ENCODE measurements at regions not wholly inside any gene's neighbourhood (a gene's known extent, or its start where the extent isn't known, plus 50 kb on each side); places are given as distances from the start of the nearest gene placed in this dataset.

DNA sequence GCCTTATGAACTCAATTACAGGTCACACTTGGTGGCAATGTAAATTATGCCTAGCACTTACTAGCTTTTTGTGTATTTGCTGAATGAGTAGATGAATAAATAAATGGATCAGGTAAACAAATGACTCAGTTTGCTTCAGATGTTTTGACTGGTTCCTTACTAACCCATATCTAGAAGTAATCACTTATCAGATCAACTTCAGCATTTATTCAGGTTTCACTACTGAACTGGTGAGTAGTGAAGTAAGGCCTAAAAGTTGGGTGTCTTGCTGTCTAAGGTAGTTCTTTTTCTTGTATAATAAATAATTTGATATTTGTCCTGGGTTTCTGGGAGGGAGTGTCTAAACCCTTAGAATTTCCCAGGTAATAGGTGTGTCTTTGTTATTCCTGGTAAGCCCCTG, 205.0 kb downstream of the UXS1 start:
- H3K4me3 ChIP-seq (replicated peaks; ENCODE audit: insufficient read depth, low read length), result no peak overlapping the region
- H3K27me3 ChIP-seq (ENCODE audit: insufficient read depth, poor library complexity, severe bottlenecking), result no peaks in the 10 kb centered on the region
- TF ChIP-seq POLR2AphosphoS5 (IDR thresholded peaks at IDR 0.05; ENCODE audit: low read depth), result no peak
- TF ChIP-seq, protein P1, sequence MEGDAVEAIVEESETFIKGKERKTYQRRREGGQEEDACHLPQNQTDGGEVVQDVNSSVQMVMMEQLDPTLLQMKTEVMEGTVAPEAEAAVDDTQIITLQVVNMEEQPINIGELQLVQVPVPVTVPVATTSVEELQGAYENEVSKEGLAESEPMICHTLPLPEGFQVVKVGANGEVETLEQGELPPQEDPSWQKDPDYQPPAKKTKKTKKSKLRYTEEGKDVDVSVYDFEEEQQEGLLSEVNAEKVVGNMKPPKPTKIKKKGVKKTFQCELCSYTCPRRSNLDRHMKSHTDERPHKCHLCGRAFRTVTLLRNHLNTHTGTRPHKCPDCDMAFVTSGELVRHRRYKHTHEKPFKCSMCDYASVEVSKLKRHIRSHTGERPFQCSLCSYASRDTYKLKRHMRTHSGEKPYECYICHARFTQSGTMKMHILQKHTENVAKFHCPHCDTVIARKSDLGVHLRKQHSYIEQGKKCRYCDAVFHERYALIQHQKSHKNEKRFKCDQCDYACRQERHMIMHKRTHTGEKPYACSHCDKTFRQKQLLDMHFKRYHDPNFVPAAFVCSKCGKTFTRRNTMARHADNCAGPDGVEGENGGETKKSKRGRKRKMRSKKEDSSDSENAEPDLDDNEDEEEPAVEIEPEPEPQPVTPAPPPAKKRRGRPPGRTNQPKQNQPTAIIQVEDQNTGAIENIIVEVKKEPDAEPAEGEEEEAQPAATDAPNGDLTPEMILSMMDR (IDR thresholded peaks at IDR 0.05; ENCODE audit: insufficient read depth, low read length), result no peak
- no peak overlapping the region for H3K27ac ChIP-seq (replicated peaks)
- no peak for DNase-seq (ENCODE audit: low read depth in 1 of 2, low spot score in 1 of 2)

DNA sequence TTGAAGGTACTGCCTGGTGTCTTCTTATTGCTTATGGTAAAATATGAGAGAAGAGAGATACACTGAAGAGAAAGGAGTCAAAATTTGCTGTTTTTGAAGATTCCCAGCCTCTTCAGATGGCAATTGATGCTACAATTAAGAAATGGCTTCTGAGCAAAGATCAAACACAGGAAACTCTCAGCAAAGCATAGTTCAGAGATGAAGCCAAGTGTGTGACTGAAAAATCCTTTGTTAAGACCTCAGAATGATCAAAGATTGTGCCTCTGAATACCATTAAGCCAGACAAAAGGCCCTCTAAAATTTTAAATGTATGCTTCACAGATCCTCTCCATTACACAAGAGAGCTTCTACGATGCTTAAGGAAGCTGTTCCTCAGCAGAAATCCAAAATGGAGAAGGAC, 216.3 kb downstream of the UXS1 start:
- Histone ChIP-seq H3K4me3 (replicated peaks; ENCODE audit: insufficient read depth, low read length) (no peak overlapping the region), H3K27ac (replicated peaks) (no peak overlapping the region), H3K27me3 (ENCODE audit: insufficient read depth, poor library complexity, severe bottlenecking) (no peaks in the 10 kb centered on the region)
- no peak for DNase-seq (ENCODE audit: low read depth in 1 of 2, low spot score in 1 of 2)
- TF ChIP-seq, protein P1 (IDR thresholded peaks at IDR 0.05; ENCODE audit: insufficient read depth, low read length), result no peak
- no peak for TF ChIP-seq GABPA (IDR thresholded peaks at IDR 0.05; ENCODE audit: low read depth)
- TF ChIP-seq POLR2AphosphoS5 (IDR thresholded peaks at IDR 0.05; ENCODE audit: low read depth), result no peak
- TF ChIP-seq SPI1 (IDR thresholded peaks at IDR 0.05; ENCODE audit: borderline replicate concordance, low read depth), result no peak
- TF ChIP-seq, protein P2, sequence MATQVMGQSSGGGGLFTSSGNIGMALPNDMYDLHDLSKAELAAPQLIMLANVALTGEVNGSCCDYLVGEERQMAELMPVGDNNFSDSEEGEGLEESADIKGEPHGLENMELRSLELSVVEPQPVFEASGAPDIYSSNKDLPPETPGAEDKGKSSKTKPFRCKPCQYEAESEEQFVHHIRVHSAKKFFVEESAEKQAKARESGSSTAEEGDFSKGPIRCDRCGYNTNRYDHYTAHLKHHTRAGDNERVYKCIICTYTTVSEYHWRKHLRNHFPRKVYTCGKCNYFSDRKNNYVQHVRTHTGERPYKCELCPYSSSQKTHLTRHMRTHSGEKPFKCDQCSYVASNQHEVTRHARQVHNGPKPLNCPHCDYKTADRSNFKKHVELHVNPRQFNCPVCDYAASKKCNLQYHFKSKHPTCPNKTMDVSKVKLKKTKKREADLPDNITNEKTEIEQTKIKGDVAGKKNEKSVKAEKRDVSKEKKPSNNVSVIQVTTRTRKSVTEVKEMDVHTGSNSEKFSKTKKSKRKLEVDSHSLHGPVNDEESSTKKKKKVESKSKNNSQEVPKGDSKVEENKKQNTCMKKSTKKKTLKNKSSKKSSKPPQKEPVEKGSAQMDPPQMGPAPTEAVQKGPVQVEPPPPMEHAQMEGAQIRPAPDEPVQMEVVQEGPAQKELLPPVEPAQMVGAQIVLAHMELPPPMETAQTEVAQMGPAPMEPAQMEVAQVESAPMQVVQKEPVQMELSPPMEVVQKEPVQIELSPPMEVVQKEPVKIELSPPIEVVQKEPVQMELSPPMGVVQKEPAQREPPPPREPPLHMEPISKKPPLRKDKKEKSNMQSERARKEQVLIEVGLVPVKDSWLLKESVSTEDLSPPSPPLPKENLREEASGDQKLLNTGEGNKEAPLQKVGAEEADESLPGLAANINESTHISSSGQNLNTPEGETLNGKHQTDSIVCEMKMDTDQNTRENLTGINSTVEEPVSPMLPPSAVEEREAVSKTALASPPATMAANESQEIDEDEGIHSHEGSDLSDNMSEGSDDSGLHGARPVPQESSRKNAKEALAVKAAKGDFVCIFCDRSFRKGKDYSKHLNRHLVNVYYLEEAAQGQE (IDR thresholded peaks at IDR 0.05; ENCODE audit: insufficient replicate concordance, low read depth), result no peak

GRCh38 chr2:105977212-105977611, 216.9 kb downstream of the UXS1 start:
- H3K27me3 ChIP-seq (ENCODE audit: insufficient read depth, poor library complexity, severe bottlenecking), result no peaks in the 10 kb centered on the region
- no peak overlapping the region for H3K27ac ChIP-seq (replicated peaks)
- no peak for TF ChIP-seq GABPA (IDR thresholded peaks at IDR 0.05; ENCODE audit: low read depth)
- TF ChIP-seq, protein P2 (IDR thresholded peaks at IDR 0.05; ENCODE audit: insufficient replicate concordance, low read depth), result no peak
- no peak for TF ChIP-seq SPI1 (IDR thresholded peaks at IDR 0.05; ENCODE audit: borderline replicate concordance, low read depth)
- TF ChIP-seq POLR2AphosphoS5 (IDR thresholded peaks at IDR 0.05; ENCODE audit: low read depth), result no peak
- TF ChIP-seq, protein P1 (IDR thresholded peaks at IDR 0.05; ENCODE audit: insufficient read depth, low read length), result no peak
- DNase-seq (ENCODE audit: low read depth in 1 of 2, low spot score in 1 of 2), result no peak
- H3K4me3 ChIP-seq (replicated peaks; ENCODE audit: insufficient read depth, low read length), result no peak overlapping the region

DNA sequence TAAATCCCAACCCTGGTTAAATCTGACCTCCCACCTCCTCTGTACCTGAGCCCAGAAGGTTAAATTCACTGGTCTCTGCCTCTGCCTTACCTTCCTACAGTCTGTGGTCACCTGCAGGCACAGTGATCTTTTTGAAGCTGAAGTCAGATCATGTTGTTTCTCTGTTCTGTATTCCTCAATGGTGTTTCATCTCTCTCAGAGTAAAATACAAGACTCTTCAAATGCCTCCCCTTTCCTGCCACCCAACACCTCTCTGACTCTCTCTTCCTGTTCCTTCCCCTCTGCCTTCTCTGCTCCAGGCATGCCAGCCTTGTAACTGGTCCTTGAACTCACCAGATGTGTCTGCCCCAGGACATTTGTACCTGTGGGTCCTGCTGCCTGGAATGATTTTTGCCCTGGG, 219.3 kb downstream of the UXS1 start:
- TF ChIP-seq GABPA (IDR thresholded peaks at IDR 0.05; ENCODE audit: low read depth) (no peak), SPI1 (IDR thresholded peaks at IDR 0.05; ENCODE audit: borderline replicate concordance, low read depth) (no peak), POLR2AphosphoS5 (IDR thresholded peaks at IDR 0.05; ENCODE audit: low read depth) (no peak)
- TF ChIP-seq, protein P1 (IDR thresholded peaks at IDR 0.05; ENCODE audit: insufficient read depth, low read length), result no peak
- TF ChIP-seq, protein P2 (IDR thresholded peaks at IDR 0.05; ENCODE audit: insufficient replicate concordance, low read depth), result no peak
- no peak for DNase-seq (ENCODE audit: low read depth in 1 of 2, low spot score in 1 of 2)
- Histone ChIP-seq H3K27me3 (ENCODE audit: insufficient read depth, poor library complexity, severe bottlenecking) (no peaks in the 10 kb centered on the region), H3K27ac (replicated peaks) (no peak overlapping the region), H3K4me3 (replicated peaks; ENCODE audit: insufficient read depth, low read length) (no peak overlapping the region)
